Posterior vena cava (tissue), 2 donors: ENCODE measurements at regions not wholly inside any gene's neighbourhood (a gene's known extent, or its start where the extent isn't known, plus 50 kb on each side); places are given as distances from the start of the nearest gene placed in this dataset.
"Not testable (repeated sequence)": the region's sequence is repeated elsewhere in the genome, so short reads cannot be mapped to it uniquely, and the experiment has no call there.

Experiments used
- DNase-seq: peaks from one replicate; pipeline ENCODE4 v3.0.0-alpha.2; 2020; ENCODE audit warnings: low spot score
- intact Hi-C, 2 donors: fragments of 100-400 bp; cut with DNase I; formaldehyde crosslinking; loops; one replicate each; pipeline versions ENCODE4 v1.14.1 to v1.14.2; 2022 to 2023
- donor health status: DM: yes; HTN: yes; CAD: no.
- donor health status: DM: yes; HTN: yes; CAD: no.

DNA sequence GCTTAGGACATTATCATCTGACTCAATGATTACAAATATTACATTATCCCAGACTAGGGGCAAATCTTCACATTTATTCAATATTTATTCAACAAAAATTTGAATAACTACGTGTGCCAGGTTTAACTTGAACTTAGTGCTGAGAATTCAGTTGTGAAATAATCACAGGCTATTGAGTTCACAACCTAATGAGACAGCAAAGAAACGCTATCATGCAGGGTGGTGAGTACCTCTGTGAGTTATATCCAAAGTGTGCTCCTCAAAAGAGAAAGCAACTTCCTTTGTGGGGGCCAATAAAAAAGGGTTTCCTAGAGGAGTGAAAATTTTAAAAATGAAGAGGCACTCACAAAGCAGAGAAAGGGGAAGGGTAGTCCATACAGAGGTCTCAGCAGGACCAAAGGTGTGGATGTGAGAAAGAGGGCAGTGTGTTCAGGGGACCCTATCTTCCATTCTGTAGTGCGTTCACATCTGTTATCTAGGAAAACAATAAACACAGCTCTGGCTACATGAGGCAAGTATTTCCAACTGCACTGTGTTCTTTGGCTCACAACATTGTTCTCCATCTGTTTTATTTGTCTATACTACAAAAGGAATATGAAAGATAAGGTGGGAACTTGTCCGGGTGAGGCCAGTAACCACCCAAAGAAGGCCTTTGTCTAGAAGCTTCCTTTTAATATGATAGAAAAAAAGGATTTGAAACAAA, 155.4 kb upstream of the MARCKS start:
- intact Hi-C loops: no loop called here
- DNase-seq: no peak

DNA sequence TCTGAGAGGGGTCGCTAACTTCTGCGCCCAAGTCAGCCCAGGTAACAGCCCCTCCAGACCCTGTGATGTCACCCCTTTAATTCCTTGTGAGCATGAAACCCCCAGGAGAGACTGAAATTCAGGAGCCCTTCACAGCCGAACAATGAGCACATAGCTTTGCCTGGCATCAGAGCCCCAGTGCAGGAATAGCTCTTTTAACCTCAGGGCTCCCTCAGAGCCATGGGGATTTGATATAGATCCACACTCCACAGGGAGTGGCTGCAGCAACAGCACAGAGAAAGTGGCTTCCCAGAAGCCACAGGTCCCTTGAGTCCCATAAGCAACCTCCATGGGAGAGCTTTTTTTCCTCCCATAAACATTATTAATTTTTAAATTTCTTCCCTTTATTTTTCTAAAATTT, 150.0 kb upstream of the MARCKS start:
- no peak for DNase-seq
- intact Hi-C loops: no loop called here

DNA sequence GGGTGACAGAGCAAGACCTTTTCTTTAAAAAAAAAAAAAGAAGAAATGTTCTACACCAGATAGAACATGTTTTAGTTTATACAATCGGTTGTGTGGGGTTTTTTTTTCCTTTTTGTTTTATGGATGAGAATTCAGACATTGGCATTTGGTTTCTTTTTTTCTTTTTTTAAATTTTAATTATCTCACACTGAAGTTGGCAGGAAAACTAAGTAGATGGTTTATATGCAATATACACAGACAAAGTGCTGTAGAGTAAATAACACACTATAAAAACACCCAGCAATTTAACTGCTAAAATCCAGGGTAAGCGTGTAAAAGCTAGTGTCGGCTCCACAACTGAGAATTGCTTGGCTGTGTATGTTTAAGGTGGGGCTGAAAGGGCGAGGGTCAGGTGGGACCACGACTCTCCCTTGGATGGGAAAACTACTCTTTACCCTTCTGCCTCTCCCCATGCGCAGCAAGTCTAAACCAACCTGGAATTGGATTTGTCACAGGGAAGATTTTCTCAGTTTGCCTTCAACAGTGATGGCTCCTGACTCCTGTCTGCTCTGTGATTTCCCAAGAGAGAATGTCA, 147.1 kb upstream of the MARCKS start:
- intact Hi-C loops: no loop called here

DNA sequence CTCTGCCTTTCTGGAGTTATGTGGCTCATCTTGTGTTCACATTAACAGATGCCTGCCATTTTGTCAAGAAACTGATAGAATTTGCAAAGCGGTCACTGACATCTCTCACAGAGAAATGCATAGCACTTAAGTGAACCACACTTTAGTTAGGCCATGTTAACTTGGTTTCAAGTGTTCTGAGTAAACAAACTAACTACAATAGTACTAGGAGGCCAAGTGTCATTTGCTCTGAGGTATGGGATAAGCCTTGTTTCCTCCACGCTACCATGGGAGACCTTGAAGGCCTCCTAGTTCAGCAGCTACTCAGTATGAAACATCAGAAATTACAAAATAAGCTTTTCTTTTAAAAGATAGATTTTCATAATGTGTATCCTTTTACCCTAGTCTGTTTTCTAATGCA, 143.5 kb upstream of the MARCKS start:
- intact Hi-C loops: no loop called here
- no peak for DNase-seq

More for the DNA sequence above, 147.1 kb upstream of the MARCKS start:
- DNase-seq: no peak

DNA sequence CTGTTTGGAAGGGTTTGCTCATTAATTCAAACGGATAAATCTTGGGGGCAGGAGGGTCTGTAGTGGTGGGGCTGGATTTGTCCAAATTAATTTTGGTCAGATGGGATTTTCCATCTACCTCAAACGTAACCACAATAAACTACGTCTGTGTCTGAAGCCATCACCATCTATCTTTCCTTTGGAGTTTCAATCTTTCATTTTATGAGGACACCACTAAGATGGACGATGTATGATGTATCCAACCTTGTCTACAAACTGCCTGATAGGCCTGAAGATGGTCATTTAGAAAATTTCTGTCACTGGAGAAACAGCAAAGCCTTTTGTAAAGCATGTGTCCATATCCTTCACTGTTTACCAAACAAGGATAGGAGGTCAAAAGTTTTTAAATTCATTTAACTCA, 138.6 kb upstream of the MARCKS start:
- intact Hi-C loops: no loop called here
- no peak for DNase-seq

DNA sequence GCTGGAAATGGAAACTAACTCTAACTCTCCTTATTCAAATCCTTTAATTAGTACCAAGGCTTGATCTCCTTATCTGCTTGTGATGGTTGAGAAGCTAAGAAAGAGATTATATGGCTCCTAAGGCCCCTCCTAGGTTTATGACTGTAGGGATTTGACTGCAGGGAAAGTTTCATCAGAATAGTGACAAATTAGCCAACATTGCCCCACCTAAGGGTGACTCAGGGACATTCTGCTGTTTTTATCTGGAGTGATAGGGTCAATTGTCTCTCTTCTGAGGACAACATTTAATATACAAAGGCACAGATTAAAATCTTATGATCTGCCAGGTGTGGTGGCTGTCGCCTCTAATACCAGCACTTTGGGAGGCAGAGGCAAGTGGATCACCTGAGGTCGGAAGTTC, 138.1 kb upstream of the MARCKS start:
- intact Hi-C loops: no loop called here

DNA sequence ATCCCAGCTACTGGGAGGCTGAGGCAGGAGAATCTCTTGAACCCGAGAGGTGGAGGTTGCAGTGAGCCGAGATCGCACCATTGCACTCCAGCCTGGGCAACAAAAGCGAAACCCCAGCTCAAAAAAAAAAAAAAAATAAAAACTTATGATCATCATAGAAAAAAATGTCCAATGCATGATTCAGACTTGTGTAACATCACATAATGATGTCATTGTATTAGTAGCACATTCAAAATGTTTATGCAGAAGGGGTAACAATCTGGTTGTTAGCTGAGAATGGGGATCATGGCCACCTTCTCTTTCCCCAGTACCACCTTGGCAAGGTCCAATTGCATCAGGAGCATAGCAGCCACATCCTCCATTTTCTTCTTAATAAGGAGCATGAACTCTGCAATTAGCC, 137.6 kb upstream of the MARCKS start:
- no peak for DNase-seq
- intact Hi-C loops: no loop called here

More for the DNA sequence above, 138.1 kb upstream of the MARCKS start:
- no peak for DNase-seq

DNA sequence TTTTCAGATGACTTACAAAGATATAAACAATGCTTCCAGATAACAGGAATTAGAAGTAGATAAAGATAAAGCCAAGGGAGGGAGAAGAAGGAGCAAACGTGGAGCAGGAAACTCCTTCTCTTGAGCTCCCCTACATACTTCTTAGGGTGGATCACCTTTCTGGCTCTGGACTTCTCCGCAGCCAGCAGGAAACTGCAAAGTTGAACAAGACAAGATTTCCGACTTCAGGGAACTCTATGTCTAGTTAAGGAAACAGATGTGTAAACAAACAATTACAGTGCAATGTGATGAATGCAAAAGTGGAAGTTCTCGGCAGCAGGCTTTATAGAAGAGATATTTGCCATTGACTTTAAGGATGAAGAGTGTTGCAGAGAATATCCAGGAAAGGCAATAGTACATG, 134.0 kb upstream of the MARCKS start:
- intact Hi-C loops: no loop called here
- no peak for DNase-seq

DNA sequence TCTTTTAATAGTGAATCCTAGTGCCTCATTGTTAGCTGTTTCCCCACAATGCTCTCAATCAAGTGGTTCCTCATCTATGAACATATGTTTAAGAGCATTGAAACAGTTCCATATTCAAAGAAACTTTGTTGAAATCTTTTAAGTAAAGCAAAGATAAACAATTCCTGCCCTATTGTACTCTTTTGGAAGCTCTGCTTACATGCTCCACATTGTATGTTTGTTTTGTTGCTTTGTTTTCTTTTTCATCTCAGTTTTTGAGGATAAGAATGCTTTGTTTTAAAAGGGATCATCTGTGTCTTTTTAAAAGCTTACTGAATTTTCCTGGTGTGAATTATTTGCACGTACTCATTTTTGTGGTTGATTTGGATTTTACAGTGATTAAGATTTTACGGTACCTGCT, 132.2 kb upstream of the MARCKS start:
- DNase-seq, intact Hi-C loops: not testable (repeated sequence)

DNA sequence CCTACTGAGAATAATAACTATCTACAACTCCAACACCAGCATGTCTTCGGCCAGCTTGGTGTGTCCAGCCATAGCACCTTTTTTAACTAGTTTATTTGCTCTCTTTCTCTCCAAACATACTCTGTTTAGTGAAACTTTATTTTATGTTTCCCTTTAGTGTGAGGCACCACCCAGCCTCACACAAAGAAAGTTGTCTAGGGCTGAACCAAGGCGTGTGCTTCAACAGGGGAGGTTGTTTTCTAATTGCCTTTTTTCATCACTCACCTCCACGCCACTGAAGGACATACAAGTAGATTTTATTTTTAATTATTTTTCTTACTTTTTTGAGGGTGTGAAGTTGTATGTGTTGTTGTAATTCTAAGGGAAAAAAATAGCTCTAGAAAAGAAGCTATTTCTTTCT, 125.6 kb upstream of the MARCKS start:
- intact Hi-C loops: no loop called here
- no peak for DNase-seq

DNA sequence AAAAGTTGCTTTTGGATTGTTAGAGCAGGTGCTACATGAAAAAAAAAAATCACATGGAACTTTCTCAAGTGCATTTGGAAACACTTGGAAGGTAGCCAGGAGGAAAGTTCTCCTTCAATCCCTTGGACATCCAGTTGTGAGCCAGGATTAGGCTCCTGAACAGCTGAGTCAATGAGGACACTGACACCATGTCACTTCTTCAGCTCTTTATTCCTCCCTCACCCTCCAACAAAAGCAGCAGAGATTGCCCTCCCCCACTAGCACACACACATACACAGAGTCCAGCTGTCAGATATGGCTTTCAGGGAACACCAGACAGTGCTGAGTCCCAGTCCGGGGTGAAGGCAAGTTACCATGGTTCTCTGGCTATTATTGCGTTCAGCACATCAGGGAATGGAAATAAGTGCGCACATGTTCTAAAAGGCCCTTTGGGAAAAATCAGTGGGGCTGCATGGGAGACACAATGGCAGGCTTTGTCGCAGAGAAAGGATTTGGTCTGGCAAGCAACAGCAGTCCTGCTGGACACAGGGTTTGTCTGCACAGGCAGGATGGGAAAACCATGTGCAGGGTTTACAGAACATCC, 124.7 kb upstream of the MARCKS start:
- no peak for DNase-seq
- intact Hi-C loops: no loop called here

DNA sequence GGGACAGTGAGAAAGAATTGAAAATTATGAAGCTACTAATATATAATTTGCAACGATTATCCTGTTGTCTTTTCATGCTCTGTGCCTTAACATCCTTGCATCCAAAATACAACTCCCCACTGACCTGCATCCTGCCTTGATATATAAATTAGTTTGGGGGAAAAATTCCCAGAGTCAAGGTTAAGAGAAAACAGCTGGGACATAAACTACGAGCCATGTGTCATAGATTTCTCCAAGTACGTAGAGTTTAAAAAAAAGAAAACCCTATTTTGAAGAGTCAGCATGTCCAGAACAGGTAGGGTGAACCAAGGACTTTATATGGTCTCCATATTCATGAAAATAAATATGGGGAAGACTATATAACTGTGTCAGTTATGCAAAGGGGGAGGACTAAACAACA, 123.8 kb upstream of the MARCKS start:
- intact Hi-C loops: no loop called here
- DNase-seq: no peak

DNA sequence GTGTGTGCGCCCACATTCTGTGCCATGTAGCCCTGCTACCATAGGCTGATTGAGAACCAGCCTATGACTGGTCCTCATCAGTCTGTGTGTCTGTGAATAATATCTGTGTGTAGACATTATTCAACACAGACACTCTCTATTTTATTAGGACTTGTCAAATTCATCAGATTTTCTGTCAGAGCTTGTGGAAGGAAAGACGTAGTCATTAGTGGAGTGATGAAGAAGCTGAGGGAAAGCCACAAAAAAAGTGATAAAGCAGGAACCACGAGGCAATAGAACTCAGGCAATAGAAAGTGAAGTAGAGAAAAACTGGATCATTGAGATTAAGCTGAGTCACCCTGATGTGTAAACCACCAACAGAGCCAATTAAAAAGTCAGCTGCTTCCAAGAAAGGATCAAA, 122.2 kb upstream of the MARCKS start:
- intact Hi-C loops: no loop called here
- DNase-seq: no peak

DNA sequence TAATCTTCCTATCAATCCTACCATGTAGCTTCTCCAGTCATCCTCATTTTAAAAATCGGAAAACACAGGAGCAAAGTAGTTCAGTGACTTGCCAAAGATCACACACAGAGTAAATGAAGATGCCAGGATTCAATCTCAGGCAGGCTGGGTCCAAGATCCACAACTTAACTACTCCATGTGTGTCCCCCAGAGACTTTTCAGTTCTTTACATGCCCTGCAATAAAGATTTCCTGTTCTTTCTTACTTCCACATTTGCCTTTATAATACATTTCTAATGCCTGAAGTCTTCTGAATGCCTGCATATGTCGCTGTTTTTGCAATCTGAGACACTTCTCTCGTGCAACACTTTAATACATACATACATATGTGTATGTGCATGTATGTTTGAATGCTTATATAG, 121.7 kb upstream of the MARCKS start:
- intact Hi-C loops: no loop called here
- DNase-seq: no peak

DNA sequence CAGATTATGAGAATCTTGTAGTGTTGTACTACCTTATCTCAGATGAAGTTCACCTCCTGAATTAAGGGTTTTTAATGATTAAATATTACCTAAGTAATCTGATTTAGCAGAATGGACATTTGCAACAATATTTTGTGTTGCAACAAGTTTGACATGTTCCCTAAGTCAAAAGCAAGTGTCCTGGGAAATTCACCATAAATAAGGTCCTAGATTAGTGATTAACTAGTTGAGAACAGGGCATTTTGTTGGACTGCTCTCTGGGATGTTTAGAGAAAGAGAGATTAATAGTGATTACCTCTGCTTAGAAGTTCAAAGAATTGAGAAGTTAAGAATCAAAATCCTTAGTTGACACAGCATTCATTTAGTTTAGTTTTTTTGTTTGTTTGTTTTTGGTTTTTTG, 120.2 kb upstream of the MARCKS start:
- intact Hi-C loops: no loop called here

DNA sequence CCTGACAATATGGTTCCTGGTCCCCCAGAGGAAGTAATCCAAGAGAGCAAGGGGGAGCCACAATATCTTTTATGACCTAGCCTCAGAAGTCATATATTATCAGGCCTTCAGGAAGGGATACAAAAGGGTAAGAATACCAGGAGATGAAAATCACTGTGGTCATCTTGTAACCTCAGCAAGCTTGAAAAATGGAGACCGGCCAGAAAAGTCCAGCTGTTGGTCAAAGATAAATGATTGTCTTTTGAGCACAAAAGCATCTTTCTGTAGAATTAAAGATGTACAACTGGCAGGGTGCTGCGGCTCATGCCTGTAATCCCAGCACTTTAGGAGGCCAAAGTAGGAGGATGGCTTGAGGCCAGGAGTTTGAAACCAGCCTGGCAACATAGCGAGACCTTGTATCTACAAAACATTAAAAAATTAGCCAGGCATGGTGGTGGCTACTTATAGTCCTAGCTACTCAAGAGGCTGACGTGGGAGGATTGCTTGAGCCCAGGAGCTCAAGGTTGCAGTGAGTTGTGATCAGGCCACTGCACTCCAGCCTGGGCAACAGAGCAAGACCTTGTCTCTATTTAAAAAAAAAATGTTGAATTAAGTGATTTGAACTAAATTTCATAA, 118.0 kb upstream of the MARCKS start:
- intact Hi-C loops: no loop called here
- no peak for DNase-seq

More for the DNA sequence above, 120.2 kb upstream of the MARCKS start:
- no peak for DNase-seq

DNA sequence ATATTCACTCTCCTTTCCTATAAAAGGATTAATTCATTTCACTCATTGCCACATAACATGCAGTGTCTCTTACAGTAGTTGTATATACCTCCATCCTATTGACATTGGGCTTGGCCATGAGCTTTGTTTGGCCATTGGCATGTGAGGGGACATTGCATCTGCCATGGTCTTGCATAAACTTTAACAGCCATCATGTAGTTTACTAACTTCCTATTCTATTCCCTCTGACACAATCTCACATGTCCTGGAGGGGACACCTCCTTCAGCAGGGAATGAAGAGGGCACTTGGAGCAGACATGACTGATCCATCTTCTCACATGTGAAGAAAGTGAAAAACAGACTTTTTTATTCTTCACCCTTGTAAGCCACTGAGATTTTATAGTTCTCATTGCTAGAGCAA, 115.5 kb upstream of the MARCKS start:
- DNase-seq: no peak
- intact Hi-C loops: no loop called here

DNA sequence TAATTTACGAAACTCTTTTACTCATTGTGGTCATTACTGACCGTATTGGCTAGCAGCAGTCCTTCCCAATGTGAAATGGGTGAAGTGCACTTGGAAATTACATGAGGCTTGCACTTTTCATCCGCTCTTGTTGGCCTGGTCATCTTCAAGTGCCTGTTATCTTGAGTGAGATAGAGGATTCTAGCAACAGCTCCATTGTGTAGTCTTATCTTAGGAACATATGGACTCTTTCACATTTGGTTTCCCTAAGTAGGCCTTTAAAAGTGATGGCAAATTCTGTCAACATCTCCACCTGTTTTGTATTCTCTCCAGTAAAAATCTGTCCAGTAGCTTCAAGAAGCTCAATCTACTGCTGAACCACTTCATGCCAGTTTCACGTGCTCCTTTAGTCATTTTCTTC, 114.8 kb upstream of the MARCKS start:
- no peak for DNase-seq
- intact Hi-C loops: no loop called here

DNA sequence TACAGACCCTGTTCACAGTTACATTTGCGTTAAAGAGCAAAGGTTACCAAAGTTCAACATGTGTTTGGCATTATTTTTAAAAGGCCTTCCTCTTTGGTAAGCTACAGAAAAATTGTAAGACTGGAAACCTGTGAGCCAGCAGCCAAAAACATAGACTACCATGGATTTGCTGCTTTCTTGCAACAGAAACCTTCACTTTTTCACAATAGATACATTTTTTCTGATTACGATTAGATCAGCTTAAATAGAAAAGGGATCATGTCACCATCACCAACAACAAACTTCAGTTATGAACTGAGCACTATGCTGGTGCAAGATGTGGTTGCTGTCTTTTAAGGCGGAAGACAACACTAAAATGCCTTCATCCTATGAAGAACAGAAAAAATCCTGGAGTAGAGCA, 112.3 kb upstream of the MARCKS start:
- no peak for DNase-seq
- intact Hi-C loops: no loop called here

DNA sequence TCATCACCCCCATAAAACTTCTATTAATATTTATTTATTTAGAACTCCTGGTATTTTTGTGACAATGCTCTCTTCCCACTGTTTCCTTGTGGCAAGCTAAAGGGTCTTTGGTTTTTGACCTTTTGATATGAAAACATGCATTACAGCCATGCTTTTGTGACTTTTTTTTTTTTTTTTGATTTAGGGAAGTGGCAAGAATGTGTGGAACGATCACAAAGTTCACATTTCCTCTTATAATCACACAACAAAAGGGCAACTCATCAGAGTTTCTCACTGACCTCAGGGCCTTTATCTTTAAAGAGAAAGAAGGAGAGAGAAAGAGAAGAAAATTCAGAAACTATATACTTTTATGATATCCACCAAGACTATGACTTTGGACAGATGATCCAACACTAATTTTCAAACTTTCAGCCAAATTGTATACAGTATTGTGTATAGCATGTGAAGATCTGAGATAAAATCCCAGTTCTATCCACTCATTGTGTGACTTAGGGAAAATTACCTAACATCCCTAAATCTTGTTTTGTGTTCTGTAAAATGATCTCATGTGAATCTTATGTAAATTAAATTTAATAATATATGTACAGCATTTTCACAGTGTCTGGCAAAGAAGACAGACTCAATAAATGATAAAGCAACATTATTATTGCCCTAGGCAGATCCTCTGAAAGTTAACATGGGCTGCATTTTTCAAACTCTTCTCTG, 106.8 kb upstream of the MARCKS start:
- intact Hi-C loops: no loop called here

More for the DNA sequence above, 106.8 kb upstream of the MARCKS start:
- DNase-seq: no peak
